B cell (primary cell): ENCODE measurements at regions not wholly inside any gene's neighbourhood (a gene's known extent, or its start where the extent isn't known, plus 50 kb on each side); places are given as distances from the start of the nearest gene placed in this dataset.

ENCODE experiments used
- EZH2 ChIP-seq: IDR thresholded peaks from 2 replicates; pipeline ENCODE4 v1.6.1; 2012; ENCODE audit warnings: borderline replicate concordance, low read depth, mild to moderate bottlenecking, moderate library complexity, low read length; ENCODE audit not compliant: insufficient read depth, poor library complexity, severe bottlenecking
- TF ChIP-seq, protein P1 (sequence below): fragments of 200-600 bp; IDR thresholded peaks from one replicate; pipeline ENCODE4 v1.8.0; 2022; ENCODE audit warnings: antibody characterized with exemption, mild to moderate bottlenecking

DNA sequence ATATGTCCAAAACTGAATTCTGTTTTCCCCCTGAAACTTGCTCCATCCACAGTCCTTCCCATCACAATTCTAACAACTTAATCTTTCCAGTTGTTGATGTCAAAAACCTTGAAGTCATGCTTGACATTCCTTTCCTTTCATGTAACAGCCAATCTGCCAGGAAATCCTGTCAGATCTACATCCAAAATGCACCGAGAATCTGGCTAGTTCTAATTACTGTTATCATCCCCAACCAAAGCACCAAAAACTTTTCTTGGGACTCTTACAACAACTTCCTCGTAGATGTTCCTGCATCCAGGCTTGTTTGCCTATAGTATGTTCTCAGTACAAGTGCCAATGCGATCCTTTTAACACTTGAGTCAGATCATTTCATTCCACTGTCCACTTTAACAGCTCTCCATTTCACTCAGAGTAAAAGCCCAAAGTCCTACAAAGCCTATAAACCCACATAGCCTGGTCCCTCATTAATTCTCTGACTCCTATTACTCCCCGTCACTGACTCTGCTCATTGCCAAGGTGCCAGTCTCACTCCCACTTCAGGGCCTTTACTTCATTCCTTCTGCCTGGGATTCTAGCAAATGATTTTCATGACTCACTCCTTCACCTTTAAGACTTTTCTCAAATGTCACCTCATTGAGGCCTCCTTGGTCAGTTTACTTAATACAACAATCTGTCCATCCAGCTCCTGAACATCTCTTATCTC lies 493.2 kb upstream of the NFIA start:
- TF ChIP-seq, protein P1, sequence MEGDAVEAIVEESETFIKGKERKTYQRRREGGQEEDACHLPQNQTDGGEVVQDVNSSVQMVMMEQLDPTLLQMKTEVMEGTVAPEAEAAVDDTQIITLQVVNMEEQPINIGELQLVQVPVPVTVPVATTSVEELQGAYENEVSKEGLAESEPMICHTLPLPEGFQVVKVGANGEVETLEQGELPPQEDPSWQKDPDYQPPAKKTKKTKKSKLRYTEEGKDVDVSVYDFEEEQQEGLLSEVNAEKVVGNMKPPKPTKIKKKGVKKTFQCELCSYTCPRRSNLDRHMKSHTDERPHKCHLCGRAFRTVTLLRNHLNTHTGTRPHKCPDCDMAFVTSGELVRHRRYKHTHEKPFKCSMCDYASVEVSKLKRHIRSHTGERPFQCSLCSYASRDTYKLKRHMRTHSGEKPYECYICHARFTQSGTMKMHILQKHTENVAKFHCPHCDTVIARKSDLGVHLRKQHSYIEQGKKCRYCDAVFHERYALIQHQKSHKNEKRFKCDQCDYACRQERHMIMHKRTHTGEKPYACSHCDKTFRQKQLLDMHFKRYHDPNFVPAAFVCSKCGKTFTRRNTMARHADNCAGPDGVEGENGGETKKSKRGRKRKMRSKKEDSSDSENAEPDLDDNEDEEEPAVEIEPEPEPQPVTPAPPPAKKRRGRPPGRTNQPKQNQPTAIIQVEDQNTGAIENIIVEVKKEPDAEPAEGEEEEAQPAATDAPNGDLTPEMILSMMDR = no peak
- TF ChIP-seq EZH2 = no peak
